PC-9 (cell line): ENCODE measurements at regions not wholly inside any gene's neighbourhood (a gene's known extent, or its start where the extent isn't known, plus 50 kb on each side); places are given as distances from the start of the nearest gene placed in this dataset.

Experiments used
- EZH2 ChIP-seq: fragments of 200-600 bp; sonication (generic); IDR thresholded peaks from 2 replicates; pipeline ENCODE4 v1.8.0; 2017; ENCODE audit warnings: antibody characterized with exemption, low read depth
- TF ChIP-seq, protein P1 (sequence below): fragments of 200-600 bp; sonication (generic); conservative IDR thresholded peaks from 2 replicates; pipeline ENCODE4 v1.6.1; 2017; ENCODE audit warnings: mixed run types, antibody characterized with exemption, mild to moderate bottlenecking, moderate library complexity

- TF ChIP-seq, protein P1, sequence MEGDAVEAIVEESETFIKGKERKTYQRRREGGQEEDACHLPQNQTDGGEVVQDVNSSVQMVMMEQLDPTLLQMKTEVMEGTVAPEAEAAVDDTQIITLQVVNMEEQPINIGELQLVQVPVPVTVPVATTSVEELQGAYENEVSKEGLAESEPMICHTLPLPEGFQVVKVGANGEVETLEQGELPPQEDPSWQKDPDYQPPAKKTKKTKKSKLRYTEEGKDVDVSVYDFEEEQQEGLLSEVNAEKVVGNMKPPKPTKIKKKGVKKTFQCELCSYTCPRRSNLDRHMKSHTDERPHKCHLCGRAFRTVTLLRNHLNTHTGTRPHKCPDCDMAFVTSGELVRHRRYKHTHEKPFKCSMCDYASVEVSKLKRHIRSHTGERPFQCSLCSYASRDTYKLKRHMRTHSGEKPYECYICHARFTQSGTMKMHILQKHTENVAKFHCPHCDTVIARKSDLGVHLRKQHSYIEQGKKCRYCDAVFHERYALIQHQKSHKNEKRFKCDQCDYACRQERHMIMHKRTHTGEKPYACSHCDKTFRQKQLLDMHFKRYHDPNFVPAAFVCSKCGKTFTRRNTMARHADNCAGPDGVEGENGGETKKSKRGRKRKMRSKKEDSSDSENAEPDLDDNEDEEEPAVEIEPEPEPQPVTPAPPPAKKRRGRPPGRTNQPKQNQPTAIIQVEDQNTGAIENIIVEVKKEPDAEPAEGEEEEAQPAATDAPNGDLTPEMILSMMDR, result no peak
- no peak for TF ChIP-seq EZH2
Measured at GRCh38 chr4:138890891-138891570, 124.5 kb upstream of the NOCT start.
